ENCODE measurements at regions not wholly inside any gene's neighbourhood (a gene's known extent, or its start where the extent isn't known, plus 50 kb on each side); places are given as distances from the start of the nearest gene placed in this dataset.
"Not testable (repeated sequence)": the region's sequence is repeated elsewhere in the genome, so short reads cannot be mapped to it uniquely, and the experiment has no call there.

DNA sequence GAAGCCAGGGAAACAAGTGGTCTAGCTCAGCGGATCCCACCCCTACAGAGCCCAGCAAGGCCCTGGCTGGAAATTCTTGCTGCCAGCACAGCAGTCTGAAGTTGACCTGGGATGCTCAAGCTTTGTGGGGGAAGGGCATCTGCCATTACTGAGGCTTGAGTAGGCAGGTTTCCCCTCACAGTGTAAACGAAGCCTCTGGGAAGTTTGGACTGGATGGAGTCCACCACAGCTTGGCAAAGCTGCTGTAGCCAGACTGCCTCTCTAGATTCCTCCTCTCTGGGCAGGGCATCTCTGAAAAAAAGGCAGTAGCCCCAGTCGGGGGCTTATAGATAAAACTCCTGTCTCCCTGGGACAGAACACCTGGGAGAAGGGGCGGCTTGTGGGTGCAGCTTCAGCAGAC, 365.9 kb upstream of the SALL1 start:
- H3K27ac Mint-ChIP-seq; H3K36me3 Mint-ChIP-seq (ENCODE audit: low read depth); H3K4me3 Mint-ChIP-seq (ENCODE audit: low read depth); H3K4me1 Mint-ChIP-seq (ENCODE audit: low read depth); H3K27me3 Mint-ChIP-seq (ENCODE audit: low read depth); intact Hi-C loops (cut with micrococcal nuclease); DNase-seq (ENCODE audit: low spot score): not testable (repeated sequence)
- peaks cover 46% of the 10 kb centered on the region for H3K9me3 Mint-ChIP-seq

DNA sequence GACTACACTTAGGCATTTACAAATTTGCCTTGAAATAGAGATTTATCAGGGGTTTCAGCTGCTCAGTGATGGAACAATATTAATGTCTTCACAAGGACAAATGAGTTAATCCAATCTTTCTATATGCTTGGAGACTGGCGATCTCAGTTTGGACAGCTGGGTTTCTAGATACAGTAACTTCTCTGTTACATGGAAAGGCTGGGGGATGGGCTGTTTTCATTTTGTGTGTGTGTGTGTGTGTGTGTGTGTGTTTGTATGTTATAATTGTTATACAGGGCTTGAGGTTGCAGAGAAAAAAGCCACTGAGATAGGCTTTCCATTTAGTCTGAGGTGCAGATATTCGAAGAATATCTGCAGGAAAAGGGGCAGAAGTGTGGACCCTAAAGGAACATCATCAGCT, 359.3 kb upstream of the SALL1 start:
- Mint-ChIP-seq H3K27me3 (ENCODE audit: low read depth) (no peaks in the 10 kb centered on the region), H3K9me3 (peaks cover 44% of the 10 kb centered on the region), H3K4me1 (ENCODE audit: low read depth) (no peaks in the 10 kb centered on the region), H3K27ac (no peak overlapping the region), H3K36me3 (ENCODE audit: low read depth) (no peaks in the 10 kb centered on the region), H3K4me3 (ENCODE audit: low read depth) (no peak overlapping the region)
- intact Hi-C loops (cut with micrococcal nuclease) = no loop called here
- DNase-seq (ENCODE audit: low spot score) = no peak

DNA sequence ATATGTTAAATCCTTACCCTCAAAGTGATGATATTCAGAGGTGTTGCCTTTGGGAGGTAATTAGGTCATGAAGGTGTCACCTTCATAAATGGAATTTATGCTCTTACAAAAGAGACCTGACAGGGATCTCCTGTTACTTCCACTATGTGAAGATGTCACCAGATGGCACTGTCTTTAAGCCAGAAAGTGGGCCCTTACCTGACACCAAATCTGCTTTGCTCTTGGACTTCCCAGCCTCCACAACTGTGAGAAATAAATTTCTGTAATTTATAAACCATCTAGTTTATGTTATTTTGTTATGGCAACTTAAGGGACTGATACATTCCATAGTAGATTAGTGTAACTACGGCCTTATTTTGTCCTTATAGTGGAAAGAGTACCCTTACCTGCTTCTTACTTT, 358.3 kb upstream of the SALL1 start:
- Mint-ChIP-seq H3K4me3 (ENCODE audit: low read depth) (no peak overlapping the region), H3K9me3 (peaks cover 42% of the 10 kb centered on the region), H3K27ac (no peak overlapping the region), H3K4me1 (ENCODE audit: low read depth) (no peaks in the 10 kb centered on the region), H3K27me3 (ENCODE audit: low read depth) (no peaks in the 10 kb centered on the region), H3K36me3 (ENCODE audit: low read depth) (no peaks in the 10 kb centered on the region)
- DNase-seq (ENCODE audit: low spot score) = no peak
- intact Hi-C loops (cut with micrococcal nuclease) = no loop called here

DNA sequence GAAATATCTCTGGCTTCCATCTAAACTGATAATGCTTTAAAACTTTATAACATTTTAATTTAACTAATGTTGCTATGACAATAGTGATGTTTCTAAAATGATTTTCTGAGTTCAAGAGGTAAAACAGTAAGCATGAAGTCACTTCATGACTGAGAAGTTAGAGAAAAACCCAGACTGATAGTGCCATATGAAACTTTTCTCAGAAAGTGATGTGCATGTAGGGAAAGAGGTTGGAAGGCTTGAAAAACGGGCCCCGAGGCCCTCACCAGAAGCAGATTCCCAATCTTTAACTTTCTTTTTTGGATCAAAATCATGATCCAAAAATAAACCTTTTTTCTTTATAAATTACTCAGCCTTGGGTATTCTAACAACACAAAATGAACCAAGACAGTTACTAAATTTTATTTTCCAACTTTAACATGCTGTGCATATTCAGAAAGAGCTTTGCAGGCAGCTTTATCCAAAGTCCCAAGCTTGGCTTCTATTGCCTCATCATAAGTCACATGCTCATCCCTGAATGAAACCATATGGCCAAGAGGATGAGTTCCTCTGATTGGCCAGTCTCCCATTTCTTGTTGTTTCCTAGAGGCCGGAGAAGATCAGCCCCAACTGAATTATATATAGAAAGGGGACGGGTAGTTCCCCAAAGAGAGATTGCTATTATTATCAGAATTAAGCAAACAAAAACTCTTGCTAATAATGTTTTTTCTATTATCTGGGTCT, 357.6 kb upstream of the SALL1 start:
- H3K36me3 Mint-ChIP-seq (ENCODE audit: low read depth) = no peaks in the 10 kb centered on the region
- intact Hi-C loops (cut with micrococcal nuclease) = no loop called here

DNA sequence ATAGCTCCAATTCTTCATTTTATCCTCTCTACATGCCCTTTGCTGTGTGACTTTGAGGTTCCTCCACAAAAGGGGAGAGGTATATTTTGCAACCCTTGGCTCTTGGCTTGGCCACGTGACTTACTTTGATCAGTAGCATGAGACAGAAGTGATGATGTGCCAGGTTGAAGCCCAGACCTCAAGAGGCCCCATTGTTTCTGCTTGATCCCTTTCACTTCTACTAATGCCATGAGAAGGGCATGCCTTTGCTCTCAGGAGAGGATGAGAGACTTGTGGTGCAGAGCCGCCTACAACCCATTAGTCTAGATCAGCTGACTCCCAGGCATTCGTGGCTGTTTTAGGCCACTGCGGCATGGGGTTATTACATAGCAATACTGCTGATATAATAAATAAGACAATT, 356.2 kb upstream of the SALL1 start:
- DNase-seq (ENCODE audit: low spot score) = no peak
- H3K27ac Mint-ChIP-seq = no peak overlapping the region
- intact Hi-C loops (cut with micrococcal nuclease) = no loop called here
- H3K36me3 Mint-ChIP-seq (ENCODE audit: low read depth) = no peaks in the 10 kb centered on the region
- peaks cover 39% of the 10 kb centered on the region for H3K9me3 Mint-ChIP-seq
- H3K4me3 Mint-ChIP-seq (ENCODE audit: low read depth) = no peak overlapping the region
- no peaks in the 10 kb centered on the region for H3K4me1 Mint-ChIP-seq (ENCODE audit: low read depth)
- no peaks in the 10 kb centered on the region for H3K27me3 Mint-ChIP-seq (ENCODE audit: low read depth)

More for the DNA sequence above, 357.6 kb upstream of the SALL1 start:
- Mint-ChIP-seq H3K27ac (no peak overlapping the region), H3K27me3 (ENCODE audit: low read depth) (no peaks in the 10 kb centered on the region), H3K9me3 (peaks cover 42% of the 10 kb centered on the region), H3K4me1 (ENCODE audit: low read depth) (no peaks in the 10 kb centered on the region), H3K4me3 (ENCODE audit: low read depth) (no peak overlapping the region)
- no peak for DNase-seq (ENCODE audit: low spot score)

DNA sequence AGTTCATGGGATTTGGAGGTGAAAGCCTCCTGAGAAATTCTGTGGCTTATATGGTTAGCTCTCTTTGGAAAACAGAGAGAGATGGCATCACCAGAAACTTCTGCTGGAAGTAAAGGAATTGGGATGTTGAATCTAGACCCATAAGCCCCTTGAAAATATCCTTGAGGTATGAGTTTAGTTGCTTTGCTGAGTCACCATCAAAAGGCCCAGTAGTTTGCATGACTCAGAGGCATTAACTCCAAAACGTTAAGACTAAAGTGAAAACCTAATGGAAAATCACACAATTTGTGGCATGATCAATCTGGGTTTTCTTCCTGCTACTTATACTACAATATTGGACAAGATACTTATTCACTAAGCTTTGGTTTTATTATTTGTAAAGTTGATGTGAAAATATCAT, 349.2 kb upstream of the SALL1 start:
- no peak for DNase-seq (ENCODE audit: low spot score)
- intact Hi-C loops (cut with micrococcal nuclease) = no loop called here
- Mint-ChIP-seq H3K27me3 (ENCODE audit: low read depth) (no peaks in the 10 kb centered on the region), H3K9me3 (peaks cover 28% of the 10 kb centered on the region), H3K27ac (no peak overlapping the region), H3K36me3 (ENCODE audit: low read depth) (no peaks in the 10 kb centered on the region), H3K4me1 (ENCODE audit: low read depth) (no peaks in the 10 kb centered on the region), H3K4me3 (ENCODE audit: low read depth) (no peak overlapping the region)

DNA sequence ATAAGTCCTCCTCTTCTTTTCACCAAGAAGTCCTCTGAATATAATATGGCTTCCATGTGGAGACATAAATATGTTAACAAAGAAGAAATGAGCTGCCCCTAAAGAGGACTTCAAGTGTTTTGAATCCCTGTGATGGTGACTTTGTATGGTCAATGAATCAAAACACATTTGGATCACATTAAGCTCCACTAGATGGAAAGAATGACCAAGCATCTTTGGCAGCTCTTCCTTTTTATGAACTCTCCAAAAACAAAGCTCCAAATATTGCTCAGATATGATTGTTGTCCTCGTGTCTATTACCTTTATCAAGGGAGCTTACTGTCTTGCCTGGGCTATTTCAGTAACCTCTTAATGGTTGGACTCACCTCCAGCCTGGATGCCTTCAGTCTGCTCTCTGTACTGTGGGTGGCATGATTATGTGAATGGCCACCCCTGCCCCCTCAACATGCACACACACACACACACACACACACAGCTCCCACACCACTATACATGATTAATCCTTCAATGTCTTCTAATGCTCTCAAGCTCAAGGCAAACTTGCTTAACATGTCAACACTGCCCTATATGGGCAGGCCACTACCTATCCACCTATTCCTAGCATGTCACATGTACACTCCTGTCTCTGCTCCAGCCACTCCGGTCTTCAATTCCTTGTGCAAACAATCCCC, 346.6 kb upstream of the SALL1 start:
- H3K4me1 Mint-ChIP-seq (ENCODE audit: low read depth) = no peaks in the 10 kb centered on the region
- H3K4me3 Mint-ChIP-seq (ENCODE audit: low read depth) = no peak overlapping the region
- H3K9me3 Mint-ChIP-seq = peaks cover 34% of the 10 kb centered on the region
- intact Hi-C loops (cut with micrococcal nuclease) = no loop called here
- DNase-seq (ENCODE audit: low spot score) = no peak
- H3K27me3 Mint-ChIP-seq (ENCODE audit: low read depth) = no peaks in the 10 kb centered on the region
- no peak overlapping the region for H3K27ac Mint-ChIP-seq
- H3K36me3 Mint-ChIP-seq (ENCODE audit: low read depth) = no peaks in the 10 kb centered on the region

DNA sequence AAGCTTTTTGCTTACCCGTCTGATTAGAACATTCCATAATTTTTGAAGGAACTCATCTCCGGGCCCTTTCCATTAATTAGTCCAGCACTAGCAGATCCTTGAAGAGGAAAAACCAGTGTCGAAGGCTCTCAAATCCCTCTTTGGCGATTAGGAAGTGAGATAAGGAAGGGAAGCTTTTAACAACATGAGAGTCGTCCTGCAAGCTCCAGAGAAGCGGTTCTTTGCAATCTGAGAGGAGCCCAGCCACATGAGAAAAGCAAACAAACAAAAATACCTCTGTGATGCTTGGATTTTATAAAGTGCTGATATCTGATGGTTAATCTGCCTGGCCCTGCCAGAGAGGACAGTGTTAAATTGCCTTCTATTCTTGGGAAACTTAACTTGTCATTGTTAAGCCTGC, 339.8 kb upstream of the SALL1 start:
- intact Hi-C loops (cut with micrococcal nuclease) = no loop called here
- peaks cover 37% of the 10 kb centered on the region for H3K9me3 Mint-ChIP-seq
- no peak for DNase-seq (ENCODE audit: low spot score)
- H3K4me1 Mint-ChIP-seq (ENCODE audit: low read depth) = no peaks in the 10 kb centered on the region
- no peak overlapping the region for H3K4me3 Mint-ChIP-seq (ENCODE audit: low read depth)
- no peak overlapping the region for H3K27ac Mint-ChIP-seq
- no peaks in the 10 kb centered on the region for H3K36me3 Mint-ChIP-seq (ENCODE audit: low read depth)
- H3K27me3 Mint-ChIP-seq (ENCODE audit: low read depth) = no peaks in the 10 kb centered on the region

DNA sequence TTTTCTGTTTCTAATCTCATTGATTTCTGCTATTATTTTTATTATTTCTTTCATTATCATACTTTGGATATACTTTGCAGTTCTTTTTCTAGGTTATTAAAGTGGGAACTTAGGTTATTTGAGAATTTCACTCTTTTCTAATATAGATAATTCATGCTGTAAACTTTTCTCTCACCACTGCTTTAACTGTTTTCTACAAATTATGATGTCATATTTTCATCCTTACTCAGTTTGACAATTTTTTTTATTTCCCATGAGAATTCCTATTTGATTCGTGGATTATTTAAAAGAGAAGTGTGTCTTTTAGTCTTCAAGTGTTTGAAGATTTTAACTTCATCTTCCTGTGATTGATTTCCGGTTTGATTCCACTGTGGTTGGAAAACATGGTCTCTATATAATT, 336.8 kb upstream of the SALL1 start:
- Mint-ChIP-seq H3K36me3 (ENCODE audit: low read depth) (no peaks in the 10 kb centered on the region), H3K4me3 (ENCODE audit: low read depth) (no peak overlapping the region), H3K27ac (no peak overlapping the region), H3K9me3 (peaks cover 40% of the 10 kb centered on the region), H3K27me3 (ENCODE audit: low read depth) (no peaks in the 10 kb centered on the region), H3K4me1 (ENCODE audit: low read depth) (no peaks in the 10 kb centered on the region)
- intact Hi-C loops (cut with micrococcal nuclease) = no loop called here
- DNase-seq (ENCODE audit: low spot score) = no peak

DNA sequence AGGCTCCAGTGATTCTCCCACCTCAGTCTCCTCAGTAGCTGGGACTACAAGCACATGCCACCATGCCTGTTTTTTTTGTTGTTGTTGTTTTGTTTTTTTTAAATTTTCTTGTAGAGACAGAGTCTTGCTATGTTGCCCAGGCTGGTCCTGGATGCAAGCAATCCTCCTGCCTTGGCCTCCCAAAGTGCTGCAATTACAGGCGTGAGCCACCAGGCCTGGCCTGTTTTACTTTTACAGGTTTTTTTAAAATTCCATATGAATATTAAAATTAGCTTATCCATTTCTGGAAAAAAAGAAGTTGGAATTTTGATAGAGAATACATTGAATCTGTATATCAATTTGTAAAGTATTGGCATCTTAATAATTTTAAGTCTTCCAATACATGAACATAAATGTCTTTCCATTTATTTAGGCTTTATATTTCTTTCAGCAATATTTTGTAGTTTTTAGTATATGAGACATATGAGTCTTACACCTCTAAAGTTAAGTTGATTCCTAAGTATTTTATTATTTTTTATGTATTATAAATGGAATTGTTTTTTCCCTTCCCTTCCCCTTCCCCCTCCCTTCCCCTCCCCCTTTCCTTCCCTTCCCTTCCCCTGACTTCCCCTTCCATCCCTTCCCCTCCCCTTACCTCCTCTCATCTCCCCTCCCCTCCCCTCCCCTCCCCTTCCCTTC, 323.5 kb upstream of the SALL1 start:
- intact Hi-C loops (cut with micrococcal nuclease) = no loop called here
- no peaks in the 10 kb centered on the region for H3K36me3 Mint-ChIP-seq (ENCODE audit: low read depth)

GRCh38 chr16:51473091-51473490, 322.0 kb upstream of the SALL1 start:
- intact Hi-C loops (cut with micrococcal nuclease) = no loop called here
- DNase-seq (ENCODE audit: low spot score) = no peak
- peaks cover 26% of the 10 kb centered on the region for H3K9me3 Mint-ChIP-seq
- H3K27me3 Mint-ChIP-seq (ENCODE audit: low read depth) = no peaks in the 10 kb centered on the region
- no peaks in the 10 kb centered on the region for H3K36me3 Mint-ChIP-seq (ENCODE audit: low read depth)
- no peaks in the 10 kb centered on the region for H3K4me1 Mint-ChIP-seq (ENCODE audit: low read depth)
- H3K27ac Mint-ChIP-seq = no peak overlapping the region
- no peak overlapping the region for H3K4me3 Mint-ChIP-seq (ENCODE audit: low read depth)

More for the DNA sequence above, 323.5 kb upstream of the SALL1 start:
- no peaks in the 10 kb centered on the region for H3K4me1 Mint-ChIP-seq (ENCODE audit: low read depth)
- no peak overlapping the region for H3K4me3 Mint-ChIP-seq (ENCODE audit: low read depth)
- no peak for DNase-seq (ENCODE audit: low spot score)
- no peak overlapping the region for H3K27ac Mint-ChIP-seq
- no peaks in the 10 kb centered on the region for H3K27me3 Mint-ChIP-seq (ENCODE audit: low read depth)
- peaks cover 28% of the 10 kb centered on the region for H3K9me3 Mint-ChIP-seq

DNA sequence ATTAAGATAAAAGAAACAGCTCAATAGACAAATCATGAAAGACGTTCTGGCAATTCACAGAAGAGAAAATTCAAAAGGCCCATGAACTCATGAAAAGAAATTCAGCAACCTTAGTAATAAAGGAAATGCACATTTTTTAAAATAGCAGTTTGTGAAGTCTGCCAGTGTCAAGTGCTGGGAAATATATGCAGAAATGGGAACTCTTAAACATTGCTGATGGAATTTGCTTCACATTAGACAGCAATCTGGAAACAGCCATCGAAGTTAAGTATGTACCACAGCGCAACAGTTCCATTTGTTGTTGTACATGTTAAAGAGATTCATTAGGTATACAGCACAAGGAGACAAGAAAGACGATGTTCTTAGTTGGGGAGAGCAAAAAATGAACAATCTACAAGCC, 319.4 kb upstream of the SALL1 start:
- no peaks in the 10 kb centered on the region for H3K4me1 Mint-ChIP-seq (ENCODE audit: low read depth)
- no peaks in the 10 kb centered on the region for H3K27me3 Mint-ChIP-seq (ENCODE audit: low read depth)
- intact Hi-C loops (cut with micrococcal nuclease) = no loop called here
- no peak overlapping the region for H3K4me3 Mint-ChIP-seq (ENCODE audit: low read depth)
- no peak for DNase-seq (ENCODE audit: low spot score)
- H3K36me3 Mint-ChIP-seq (ENCODE audit: low read depth) = no peaks in the 10 kb centered on the region
- H3K27ac Mint-ChIP-seq = no peak overlapping the region
- H3K9me3 Mint-ChIP-seq = peaks cover 26% of the 10 kb centered on the region

GRCh38 chr16:51464996-51465395, 313.9 kb upstream of the SALL1 start:
- Mint-ChIP-seq H3K4me3 (ENCODE audit: low read depth) (no peak overlapping the region), H3K9me3 (peaks cover 20% of the 10 kb centered on the region), H3K4me1 (ENCODE audit: low read depth) (no peaks in the 10 kb centered on the region), H3K27ac (no peak overlapping the region), H3K36me3 (ENCODE audit: low read depth) (no peaks in the 10 kb centered on the region), H3K27me3 (ENCODE audit: low read depth) (no peaks in the 10 kb centered on the region)
- no peak for DNase-seq (ENCODE audit: low spot score)
- intact Hi-C loops (cut with micrococcal nuclease) = no loop called here
